Endodermal cell (in vitro differentiated cells): ENCODE measurements at regions not wholly inside any gene's neighbourhood (a gene's known extent, or its start where the extent isn't known, plus 50 kb on each side); places are given as distances from the start of the nearest gene placed in this dataset.

ENCODE experiments used
- DNase-seq: peaks from one replicate; pipeline ENCODE4 v3.0.0-alpha.2; 2017
- H3K27ac ChIP-seq: 2 replicates; pipeline ENCODE4 v1.5.1; 2013; ENCODE audit warnings: mild to moderate bottlenecking, low read depth, low read length, moderate library complexity
- H3K27me3 ChIP-seq: 2 replicates; pipeline ENCODE4 v1.6.1; 2013; ENCODE audit warnings: mild to moderate bottlenecking, low read length, moderate library complexity; ENCODE audit not compliant: insufficient read depth, control insufficient read depth, poor library complexity, severe bottlenecking
- H3K36me3 ChIP-seq: 2 replicates; pipeline ENCODE4 v1.7.0; 2013; ENCODE audit warnings: mild to moderate bottlenecking, low read length, moderate library complexity; ENCODE audit not compliant: control insufficient read depth, insufficient read depth
- H3K4me1 ChIP-seq: one replicate; pipeline ENCODE4 v1.7.0; 2013; ENCODE audit warnings: low read length; ENCODE audit not compliant: control insufficient read depth, insufficient read depth
- H3K4me3 ChIP-seq: 2 replicates; pipeline ENCODE4 v1.5.1; 2013; ENCODE audit warnings: mild to moderate bottlenecking, low read length, moderate library complexity
- H3K9ac ChIP-seq: 2 replicates; pipeline ENCODE4 v1.6.1; 2013; ENCODE audit warnings: mild to moderate bottlenecking, low read length, moderate library complexity; ENCODE audit not compliant: poor library complexity, severe bottlenecking; ENCODE audit errors: extremely low read depth
- H3K9me3 ChIP-seq: 2 replicates; pipeline ENCODE4 v1.6.1; 2013; ENCODE audit warnings: mild to moderate bottlenecking, low read length, moderate library complexity; ENCODE audit not compliant: control insufficient read depth
- H3K27ac Mint-ChIP-seq: 2 replicates; pipeline ENCODE4 v1.8.0; 2020; ENCODE audit warnings: mixed read lengths
- H3K27me3 Mint-ChIP-seq: 2 replicates; pipeline ENCODE4 v1.8.0; 2021; ENCODE audit warnings: mild to moderate bottlenecking, mixed read lengths; ENCODE audit not compliant: insufficient read depth
- H3K36me3 Mint-ChIP-seq: 2 replicates; pipeline ENCODE4 v1.8.0; 2020; ENCODE audit warnings: low read depth, mixed read lengths
- H3K4me1 Mint-ChIP-seq: 2 replicates; pipeline ENCODE4 v1.8.0; 2020; ENCODE audit warnings: mixed read lengths
- H3K4me3 Mint-ChIP-seq: 2 replicates; pipeline ENCODE4 v1.8.0; 2020; ENCODE audit warnings: mild to moderate bottlenecking, moderate library complexity, mixed read lengths
- H3K9me3 Mint-ChIP-seq: 2 replicates; pipeline ENCODE4 v1.8.0; 2020; ENCODE audit warnings: mild to moderate bottlenecking, mixed read lengths
- CTCF ChIP-seq: fragments of 200-600 bp; sonication (generic); conservative IDR thresholded peaks from 2 replicates; pipeline ENCODE4 v1.5.0; 2021; ENCODE audit warnings: antibody characterized with exemption, mild to moderate bottlenecking
- WGBS, 2 experiments: methylation state at CpG; one replicate each; pipeline versions ENCODE4 v1.1.5 to v1.1.7; 2013; ENCODE audit warnings: missing lambda C conversion rate in 2 of 2, mixed read lengths in 1 of 2; ENCODE audit not compliant: insufficient coverage in 1 of 2, insufficient read length in 1 of 2; 5-methylcytosine and 5-hydroxymethylcytosine counted together

GRCh38 chr9:109863961-109864360 is 84.0 kb downstream of the PALM2AKAP2 start:
- peaks cover 22% of the 10 kb centered on the region for H3K27me3 ChIP-seq
- H3K27ac Mint-ChIP-seq = no peak overlapping the region
- no peak for DNase-seq
- no peaks in the 10 kb centered on the region for H3K4me1 Mint-ChIP-seq
- H3K27me3 Mint-ChIP-seq = peaks cover 2% of the 10 kb centered on the region
- no peaks in the 10 kb centered on the region for H3K36me3 Mint-ChIP-seq
- 93 to 97% methylated on average over 3 of the region's 3 CpGs for WGBS, 2 experiments
- H3K4me3 ChIP-seq = no peak overlapping the region
- no peak overlapping the region for H3K27ac ChIP-seq
- no peaks in the 10 kb centered on the region for H3K4me1 ChIP-seq
- TF ChIP-seq CTCF = no peak
- H3K9ac ChIP-seq = no peak overlapping the region
- H3K9me3 ChIP-seq = no peaks in the 10 kb centered on the region
- H3K36me3 ChIP-seq = no peaks in the 10 kb centered on the region
- no peak overlapping the region for H3K4me3 Mint-ChIP-seq
- H3K9me3 Mint-ChIP-seq = no peaks in the 10 kb centered on the region

- Mint-ChIP-seq H3K4me3 (no peak overlapping the region), H3K27me3 (no peaks in the 10 kb centered on the region), H3K4me1 (no peaks in the 10 kb centered on the region), H3K9me3 (no peaks in the 10 kb centered on the region), H3K36me3 (no peaks in the 10 kb centered on the region), H3K27ac (no peak overlapping the region)
- peaks cover 16% of the 10 kb centered on the region for H3K27me3 ChIP-seq
- TF ChIP-seq CTCF = no peak
- no peaks in the 10 kb centered on the region for H3K36me3 ChIP-seq
- H3K27ac ChIP-seq = no peak overlapping the region
- no peak for DNase-seq
- H3K4me1 ChIP-seq = no peaks in the 10 kb centered on the region
- no peaks in the 10 kb centered on the region for H3K9me3 ChIP-seq
- H3K9ac ChIP-seq = no peak overlapping the region
- H3K4me3 ChIP-seq = no peak overlapping the region
These were observed 85.5 kb downstream of the PALM2AKAP2 start for GRCh38 chr9:109865521-109865920.

GRCh38 chr9:109868207-109868606 is 88.2 kb downstream of the PALM2AKAP2 start:
- peak; percentile 55 for DNase-seq
- WGBS, 2 experiments = 83 to 84% methylated on average over 2 to 4 of the region's 4 CpGs
- H3K36me3 Mint-ChIP-seq = no peaks in the 10 kb centered on the region
- Histone ChIP-seq H3K36me3 (no peaks in the 10 kb centered on the region), H3K9ac (no peak overlapping the region), H3K9me3 (no peaks in the 10 kb centered on the region), H3K27me3 (no peaks in the 10 kb centered on the region), H3K4me3 (no peak overlapping the region), H3K4me1 (no peaks in the 10 kb centered on the region), H3K27ac (no peak overlapping the region)
- H3K27ac Mint-ChIP-seq = no peak overlapping the region
- H3K27me3 Mint-ChIP-seq = no peaks in the 10 kb centered on the region
- no peak for TF ChIP-seq CTCF
- H3K4me3 Mint-ChIP-seq = no peak overlapping the region
- no peaks in the 10 kb centered on the region for H3K4me1 Mint-ChIP-seq
- H3K9me3 Mint-ChIP-seq = no peaks in the 10 kb centered on the region
